ENCODE measurements at regions not wholly inside any gene's neighbourhood (a gene's known extent, or its start where the extent isn't known, plus 50 kb on each side); places are given as distances from the start of the nearest gene placed in this dataset.

DNA sequence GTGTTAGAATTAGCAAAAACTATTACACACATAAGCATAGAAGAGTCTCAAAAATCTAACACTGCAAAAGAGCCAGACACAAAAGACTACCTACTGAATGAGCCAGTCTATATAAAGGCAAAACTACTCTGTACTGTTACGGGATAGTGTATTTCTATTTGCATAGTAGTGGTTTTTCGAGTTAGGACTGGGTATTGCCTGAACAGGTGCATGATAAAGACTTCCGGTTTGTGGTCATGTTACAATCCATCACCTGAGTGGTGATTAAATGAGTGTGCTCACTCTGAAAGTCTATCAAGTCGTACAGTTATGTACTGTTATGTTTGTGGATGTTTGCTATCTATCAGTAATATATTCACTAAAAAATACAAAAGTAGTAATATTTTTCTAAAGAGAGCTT is 523.3 kb upstream of the SYT4 start:
- TF ChIP-seq, protein P1, sequence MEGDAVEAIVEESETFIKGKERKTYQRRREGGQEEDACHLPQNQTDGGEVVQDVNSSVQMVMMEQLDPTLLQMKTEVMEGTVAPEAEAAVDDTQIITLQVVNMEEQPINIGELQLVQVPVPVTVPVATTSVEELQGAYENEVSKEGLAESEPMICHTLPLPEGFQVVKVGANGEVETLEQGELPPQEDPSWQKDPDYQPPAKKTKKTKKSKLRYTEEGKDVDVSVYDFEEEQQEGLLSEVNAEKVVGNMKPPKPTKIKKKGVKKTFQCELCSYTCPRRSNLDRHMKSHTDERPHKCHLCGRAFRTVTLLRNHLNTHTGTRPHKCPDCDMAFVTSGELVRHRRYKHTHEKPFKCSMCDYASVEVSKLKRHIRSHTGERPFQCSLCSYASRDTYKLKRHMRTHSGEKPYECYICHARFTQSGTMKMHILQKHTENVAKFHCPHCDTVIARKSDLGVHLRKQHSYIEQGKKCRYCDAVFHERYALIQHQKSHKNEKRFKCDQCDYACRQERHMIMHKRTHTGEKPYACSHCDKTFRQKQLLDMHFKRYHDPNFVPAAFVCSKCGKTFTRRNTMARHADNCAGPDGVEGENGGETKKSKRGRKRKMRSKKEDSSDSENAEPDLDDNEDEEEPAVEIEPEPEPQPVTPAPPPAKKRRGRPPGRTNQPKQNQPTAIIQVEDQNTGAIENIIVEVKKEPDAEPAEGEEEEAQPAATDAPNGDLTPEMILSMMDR (conservative IDR thresholded peaks at IDR 0.05 in 1 of 2, IDR thresholded peaks at IDR 0.05 in 1 of 2; ENCODE audit: extremely low read depth in 1 of 2, insufficient read depth in 1 of 2, low read depth in 1 of 2, low read length in 2 of 2), result no peak
- TF ChIP-seq EZH2 (IDR thresholded peaks at IDR 0.05; ENCODE audit: borderline replicate concordance, low read length), result no peak

Data from mammary epithelial cell (primary cell).